ENCODE measurements at regions not wholly inside any gene's neighbourhood (a gene's known extent, or its start where the extent isn't known, plus 50 kb on each side); places are given as distances from the start of the nearest gene placed in this dataset.
"Not testable (repeated sequence)": the region's sequence is repeated elsewhere in the genome, so short reads cannot be mapped to it uniquely, and the experiment has no call there.

GRCh38 chr5:89535411-89535810 is 652.4 kb upstream of the MEF2C start:
- intact Hi-C loops (cut with DNase I): no loop called here
- H3K9me3 ChIP-seq: no peaks in the 10 kb centered on the region
- no peak for TF ChIP-seq EP300 (IDR thresholded peaks at IDR 0.05)
- TF ChIP-seq POLR2AphosphoS5 (IDR thresholded peaks at IDR 0.05): no peak
- TF ChIP-seq POLR2A (IDR thresholded peaks at IDR 0.05; ENCODE audit: low read depth): no peak
- TF ChIP-seq CTCF (IDR thresholded peaks at IDR 0.05): no peak
- H3K36me3 ChIP-seq: no peaks in the 10 kb centered on the region
- no peaks in the 10 kb centered on the region for H3K4me1 ChIP-seq
- H3K27me3 ChIP-seq: no peaks in the 10 kb centered on the region
- no peak overlapping the region for H3K27ac ChIP-seq (replicated peaks in 1 of 4)
- H3K4me3 ChIP-seq: no peak overlapping the region
- DNase-seq (ENCODE audit: extremely low spot score): no peak
- WGBS: 94% methylated on average over 2 of the region's 2 CpGs

- no peak overlapping the region for H3K27ac ChIP-seq (replicated peaks in 1 of 4)
- H3K4me1 ChIP-seq: no peaks in the 10 kb centered on the region
- no peak overlapping the region for H3K4me3 ChIP-seq
- TF ChIP-seq CTCF (IDR thresholded peaks at IDR 0.05) (no peak), POLR2AphosphoS5 (IDR thresholded peaks at IDR 0.05) (no peak), EP300 (IDR thresholded peaks at IDR 0.05) (no peak), POLR2A (IDR thresholded peaks at IDR 0.05; ENCODE audit: low read depth) (no peak)
- intact Hi-C loops (cut with DNase I): no loop called here
- DNase-seq (ENCODE audit: extremely low spot score): no peak
- no peaks in the 10 kb centered on the region for H3K36me3 ChIP-seq
- no peaks in the 10 kb centered on the region for H3K27me3 ChIP-seq
- H3K9me3 ChIP-seq: no peaks in the 10 kb centered on the region
These were observed 651.3 kb upstream of the MEF2C start for GRCh38 chr5:89534331-89534730.

- H3K36me3 ChIP-seq: no peaks in the 10 kb centered on the region
- no peak overlapping the region for H3K4me3 ChIP-seq
- intact Hi-C loops (cut with DNase I): no loop called here
- H3K27ac ChIP-seq (replicated peaks in 1 of 4): no peak overlapping the region
- no peaks in the 10 kb centered on the region for H3K9me3 ChIP-seq
- no peak for DNase-seq (ENCODE audit: extremely low spot score)
- no peaks in the 10 kb centered on the region for H3K4me1 ChIP-seq
- 95% methylated on average over 3 of the region's 3 CpGs for WGBS
- TF ChIP-seq POLR2A (IDR thresholded peaks at IDR 0.05; ENCODE audit: low read depth) (no peak), POLR2AphosphoS5 (IDR thresholded peaks at IDR 0.05) (no peak), EP300 (IDR thresholded peaks at IDR 0.05) (no peak), CTCF (IDR thresholded peaks at IDR 0.05) (no peak)
- no peaks in the 10 kb centered on the region for H3K27me3 ChIP-seq
These were observed 641.8 kb upstream of the MEF2C start for GRCh38 chr5:89524785-89525184.

- H3K27me3 ChIP-seq; H3K36me3 ChIP-seq; H3K4me3 ChIP-seq; DNase-seq (ENCODE audit: extremely low spot score); H3K27ac ChIP-seq (replicated peaks in 1 of 4); H3K4me1 ChIP-seq; H3K9me3 ChIP-seq; intact Hi-C loops (cut with DNase I): not testable (repeated sequence)
These were observed 640.9 kb upstream of the MEF2C start for GRCh38 chr5:89523867-89524266.

- H3K27ac ChIP-seq (replicated peaks in 1 of 4): no peak overlapping the region
- 88% methylated on average over 2 of the region's 2 CpGs for WGBS
- no peaks in the 10 kb centered on the region for H3K36me3 ChIP-seq
- H3K27me3 ChIP-seq: no peaks in the 10 kb centered on the region
- no peaks in the 10 kb centered on the region for H3K4me1 ChIP-seq
- intact Hi-C loops (cut with DNase I): no loop called here
- DNase-seq (ENCODE audit: extremely low spot score): no peak
- H3K4me3 ChIP-seq: no peak overlapping the region
- no peaks in the 10 kb centered on the region for H3K9me3 ChIP-seq
- TF ChIP-seq POLR2A (IDR thresholded peaks at IDR 0.05; ENCODE audit: low read depth) (no peak), POLR2AphosphoS5 (IDR thresholded peaks at IDR 0.05) (no peak), EP300 (IDR thresholded peaks at IDR 0.05) (no peak), CTCF (IDR thresholded peaks at IDR 0.05) (no peak)
These were observed 637.8 kb upstream of the MEF2C start for GRCh38 chr5:89520771-89521170.

Measured in esophagus muscularis mucosa (tissue), 4 donors.